MCF 10A (cell line): ENCODE measurements at regions not wholly inside any gene's neighbourhood (a gene's known extent, or its start where the extent isn't known, plus 50 kb on each side); places are given as distances from the start of the nearest gene placed in this dataset.

Source experiments
- BruUV-seq: library from RNA; stranded (reverse); fragments of 400-500 nt; replicated peaks from 2 replicates; lab custom pipeline; 2021; lab: Mats Ljungman, UMichigan
- CTCF ChIA-PET: fragments of 300-600 bp; sonication (Branson Sonifier 250); formaldehyde crosslinking; extraction: SDS; loops from one replicate; lab custom pipeline; 2021; ENCODE audit warnings: antibody characterized with exemption, inconsistent platforms; lab: Yijun Ruan, JAX
- POLR2A ChIA-PET: fragments of 300-600, 350-650 bp; sonication (Branson Sonifier 250); formaldehyde crosslinking; extraction: SDS; loops from one replicate; lab custom pipeline; 2020; ENCODE audit warnings: antibody characterized with exemption, inconsistent platforms; lab: Yijun Ruan, JAX
- DNase-seq: peaks from one replicate; pipeline ENCODE4 v3.0.0-alpha.2; 2018; ENCODE audit not compliant: unreplicated experiment
- H3K27ac Mint-ChIP-seq: one replicate; pipeline ENCODE4 v1.8.0; 2022; ENCODE audit warnings: mild to moderate bottlenecking, low read depth, mixed read lengths; ENCODE audit not compliant: unreplicated experiment
- H3K27me3 Mint-ChIP-seq: one replicate; pipeline ENCODE4 v1.8.0; 2022; ENCODE audit warnings: mixed read lengths; ENCODE audit not compliant: insufficient read depth, unreplicated experiment
- H3K36me3 Mint-ChIP-seq: one replicate; pipeline ENCODE4 v1.8.0; 2022; ENCODE audit warnings: mild to moderate bottlenecking, moderate library complexity, mixed read lengths; ENCODE audit not compliant: insufficient read depth, unreplicated experiment
- H3K4me1 Mint-ChIP-seq: one replicate; pipeline ENCODE4 v1.8.0; 2022; ENCODE audit warnings: mixed read lengths; ENCODE audit not compliant: insufficient read depth, unreplicated experiment
- H3K4me3 Mint-ChIP-seq: one replicate; pipeline ENCODE4 v1.8.0; 2022; ENCODE audit warnings: mild to moderate bottlenecking, moderate library complexity, mixed read lengths; ENCODE audit not compliant: unreplicated experiment
- H3K9me3 Mint-ChIP-seq: one replicate; pipeline ENCODE4 v1.8.0; 2022; ENCODE audit warnings: mixed read lengths; ENCODE audit not compliant: unreplicated experiment
- intact Hi-C: fragments of 100-400 bp; cut with micrococcal nuclease; formaldehyde crosslinking; loops from 2 replicates; pipeline ENCODE4 v1.14.1; 2022
- TF ChIP-seq, protein P1 (sequence below): fragments of 200-600 bp; IDR thresholded peaks from one replicate; pipeline ENCODE4 v1.8.0; 2022; ENCODE audit warnings: antibody characterized with exemption, mild to moderate bottlenecking; ENCODE audit not compliant: unreplicated experiment

DNA sequence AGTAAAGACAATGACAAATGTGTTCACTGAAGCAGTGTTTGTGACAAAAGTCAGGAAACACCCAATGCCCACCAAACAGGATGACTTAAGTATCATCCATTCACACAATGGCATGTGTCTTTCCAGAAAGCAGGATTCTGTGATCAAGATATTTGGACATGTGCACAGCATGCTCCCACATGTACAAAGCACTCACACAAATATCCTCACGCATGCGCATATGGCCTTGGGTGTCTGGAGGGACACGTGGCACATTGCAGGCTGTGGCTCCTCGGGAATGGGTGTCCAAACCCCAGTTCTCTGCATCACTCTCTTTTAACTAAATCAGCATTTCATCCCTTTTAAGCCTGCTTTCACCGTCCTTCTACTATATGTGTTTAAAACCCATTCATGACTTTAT is 130.5 kb downstream of the KLF13 start:
- no TSS peak for BruUV-seq
- peaks cover 8% of the 10 kb centered on the region for H3K9me3 Mint-ChIP-seq
- DNase-seq = peak; percentile 73
- TF ChIP-seq, protein P1, sequence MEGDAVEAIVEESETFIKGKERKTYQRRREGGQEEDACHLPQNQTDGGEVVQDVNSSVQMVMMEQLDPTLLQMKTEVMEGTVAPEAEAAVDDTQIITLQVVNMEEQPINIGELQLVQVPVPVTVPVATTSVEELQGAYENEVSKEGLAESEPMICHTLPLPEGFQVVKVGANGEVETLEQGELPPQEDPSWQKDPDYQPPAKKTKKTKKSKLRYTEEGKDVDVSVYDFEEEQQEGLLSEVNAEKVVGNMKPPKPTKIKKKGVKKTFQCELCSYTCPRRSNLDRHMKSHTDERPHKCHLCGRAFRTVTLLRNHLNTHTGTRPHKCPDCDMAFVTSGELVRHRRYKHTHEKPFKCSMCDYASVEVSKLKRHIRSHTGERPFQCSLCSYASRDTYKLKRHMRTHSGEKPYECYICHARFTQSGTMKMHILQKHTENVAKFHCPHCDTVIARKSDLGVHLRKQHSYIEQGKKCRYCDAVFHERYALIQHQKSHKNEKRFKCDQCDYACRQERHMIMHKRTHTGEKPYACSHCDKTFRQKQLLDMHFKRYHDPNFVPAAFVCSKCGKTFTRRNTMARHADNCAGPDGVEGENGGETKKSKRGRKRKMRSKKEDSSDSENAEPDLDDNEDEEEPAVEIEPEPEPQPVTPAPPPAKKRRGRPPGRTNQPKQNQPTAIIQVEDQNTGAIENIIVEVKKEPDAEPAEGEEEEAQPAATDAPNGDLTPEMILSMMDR = no peak
- H3K27ac Mint-ChIP-seq = peak overlapping the region; percentile 65
- peak overlapping the region; percentile 19 for H3K4me3 Mint-ChIP-seq
- no peaks in the 10 kb centered on the region for H3K27me3 Mint-ChIP-seq
- H3K36me3 Mint-ChIP-seq = no peaks in the 10 kb centered on the region
- CTCF ChIA-PET = interaction anchor here (0.7 to 3.8 kb wide), 5 partner anchors 14 to 91 kb away, joined by 3 to 33 read pairs (median 5); no protein-coding TSS in a partner anchor
- intact Hi-C loops = no loop called here
- peaks cover 24% of the 10 kb centered on the region for H3K4me1 Mint-ChIP-seq
- POLR2A ChIA-PET = interaction anchor here (0.6 to 2.9 kb wide), 9 partner anchors 8 to 451 kb away, joined by 3 to 15 read pairs (median 4); no protein-coding TSS in a partner anchor

GRCh38 chr15:31457631-31458526 is 131.2 kb downstream of the KLF13 start:
- CTCF ChIA-PET = interaction anchor here (0.6 to 3.8 kb wide), 7 partner anchors 15 to 94 kb away, joined by 3 to 33 read pairs (median 4); no protein-coding TSS in a partner anchor
- peaks cover 24% of the 10 kb centered on the region for H3K4me1 Mint-ChIP-seq
- H3K27me3 Mint-ChIP-seq = no peaks in the 10 kb centered on the region
- intact Hi-C loops = no loop called here
- H3K4me3 Mint-ChIP-seq = no peak overlapping the region
- H3K9me3 Mint-ChIP-seq = peaks cover 8% of the 10 kb centered on the region
- POLR2A ChIA-PET = interaction anchor here (0.6 to 2.9 kb wide), 14 partner anchors 8 to 451 kb away, joined by 3 to 15 read pairs (median 4); no protein-coding TSS in a partner anchor
- BruUV-seq = no TSS peak
- H3K36me3 Mint-ChIP-seq = no peaks in the 10 kb centered on the region
- H3K27ac Mint-ChIP-seq = peak overlapping the region; percentile 65
- TF ChIP-seq, protein P1 = no peak
- peak; percentile 73 for DNase-seq

DNA sequence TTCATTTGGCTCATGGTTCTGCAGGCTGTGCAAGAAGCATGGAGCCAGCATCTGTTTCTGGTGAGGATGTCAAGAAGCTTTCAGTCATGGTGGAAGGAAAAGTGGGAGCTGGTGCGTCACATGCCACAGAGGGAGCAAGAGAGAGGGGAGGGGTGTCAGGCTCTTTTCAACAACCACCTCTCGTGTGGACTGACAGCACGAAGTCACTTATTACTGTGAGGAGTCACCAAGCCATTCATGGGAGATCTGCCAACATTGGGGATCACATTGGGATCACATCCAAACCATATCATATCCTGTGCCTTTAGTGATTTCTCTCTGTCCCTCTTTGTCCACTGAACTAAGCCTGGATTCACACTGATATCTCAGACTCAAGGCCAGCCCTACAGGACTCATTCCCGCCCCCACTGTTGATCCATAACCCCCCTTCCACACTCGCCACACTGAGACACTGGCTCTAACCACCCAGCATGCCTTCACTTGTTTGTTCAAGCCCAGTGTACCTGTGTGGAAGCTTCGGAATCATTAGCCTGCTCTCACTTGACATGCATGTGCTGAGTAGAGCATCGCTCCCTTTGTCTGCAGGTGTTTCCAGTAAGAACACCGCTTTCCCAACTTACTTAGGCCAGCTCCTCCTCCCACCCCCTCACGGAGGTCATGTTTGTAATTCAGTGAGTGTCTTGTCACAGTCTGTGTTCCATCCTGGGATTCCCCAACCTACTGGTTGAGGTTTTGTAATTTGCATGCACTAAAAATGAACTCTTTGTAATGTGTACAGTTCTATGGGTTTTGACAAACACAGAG is 132.2 kb downstream of the KLF13 start:
- peak overlapping the region; percentile 1 for H3K4me3 Mint-ChIP-seq
- CTCF ChIA-PET = interaction anchor here (0.6 to 3.8 kb wide), 8 partner anchors 21 to 95 kb away, joined by 3 to 33 read pairs (median 3); no protein-coding TSS in a partner anchor
- no TSS peak for BruUV-seq
- peak overlapping the region; percentile 57 for H3K27ac Mint-ChIP-seq
- H3K36me3 Mint-ChIP-seq = no peaks in the 10 kb centered on the region
- intact Hi-C loops = no loop called here
- peaks cover 8% of the 10 kb centered on the region for H3K9me3 Mint-ChIP-seq
- DNase-seq = peak; percentile 71
- TF ChIP-seq, protein P1 = no peak
- POLR2A ChIA-PET = interaction anchor here (0.7 to 2.9 kb wide), 13 partner anchors 14 to 244 kb away, joined by 3 to 15 read pairs (median 4); no protein-coding TSS in a partner anchor
- peaks cover 24% of the 10 kb centered on the region for H3K4me1 Mint-ChIP-seq
- no peaks in the 10 kb centered on the region for H3K27me3 Mint-ChIP-seq
